ENCODE measurements at regions not wholly inside any gene's neighbourhood (a gene's known extent, or its start where the extent isn't known, plus 50 kb on each side); places are given as distances from the start of the nearest gene placed in this dataset.

- no peak for DNase-seq (ENCODE audit: low read depth, low spot score)
Measured at GRCh38 chr6:134508862-134509498, 191.1 kb upstream of the SGK1 start.

DNA sequence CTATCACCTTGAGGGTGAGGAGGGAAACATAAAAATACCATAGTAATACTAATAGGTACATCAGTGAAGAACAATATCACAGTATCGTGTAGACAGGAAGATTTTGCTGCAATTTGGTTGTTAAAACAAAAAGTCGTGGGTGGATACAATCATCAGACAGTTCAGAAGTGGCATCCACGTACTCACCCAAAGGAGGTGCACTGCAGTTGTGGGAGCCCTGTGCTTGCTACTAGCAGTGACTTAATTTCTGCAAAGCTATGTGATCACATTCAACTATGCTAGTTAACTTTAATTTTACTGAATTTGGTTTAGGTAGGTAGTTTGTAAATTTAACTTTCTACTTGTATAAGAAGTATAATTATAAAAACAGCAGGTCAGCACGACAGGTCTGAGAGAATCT lies 188.2 kb upstream of the SGK1 start:
- DNase-seq (ENCODE audit: low read depth, low spot score): no peak

DNA sequence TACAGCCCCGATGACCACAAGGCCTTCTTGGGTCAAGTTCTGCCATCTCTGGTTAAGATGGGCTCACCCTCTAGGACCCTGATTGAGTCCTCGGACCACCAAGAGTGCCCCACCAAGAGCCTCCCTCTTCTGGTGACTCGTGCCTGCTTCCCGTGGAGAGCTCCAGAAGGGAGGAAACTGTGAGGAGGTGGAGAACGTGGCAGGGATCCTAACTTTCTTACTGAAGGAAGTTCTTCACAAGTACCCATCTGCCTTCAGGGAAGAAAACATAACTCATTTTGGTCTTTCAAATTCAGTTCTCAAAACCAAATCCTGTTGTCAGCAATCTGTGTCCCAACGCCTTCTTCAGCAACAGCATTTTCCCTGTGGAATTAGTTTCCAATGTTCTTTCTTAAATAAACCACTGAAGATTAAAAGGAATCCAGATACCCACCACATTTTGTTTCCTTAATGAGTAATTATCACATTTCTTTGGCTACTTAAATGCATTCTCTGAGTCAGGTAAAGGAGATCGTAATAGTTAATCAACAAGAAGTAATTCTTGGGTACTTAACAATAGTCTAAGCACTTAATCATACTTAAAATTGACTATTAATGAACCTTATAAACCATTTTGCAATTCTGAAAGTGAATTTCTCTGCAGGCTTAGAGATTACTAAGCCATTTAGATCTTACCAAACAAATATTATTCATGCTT lies 185.8 kb upstream of the SGK1 start:
- no peak for DNase-seq (ENCODE audit: low read depth, low spot score)

DNA sequence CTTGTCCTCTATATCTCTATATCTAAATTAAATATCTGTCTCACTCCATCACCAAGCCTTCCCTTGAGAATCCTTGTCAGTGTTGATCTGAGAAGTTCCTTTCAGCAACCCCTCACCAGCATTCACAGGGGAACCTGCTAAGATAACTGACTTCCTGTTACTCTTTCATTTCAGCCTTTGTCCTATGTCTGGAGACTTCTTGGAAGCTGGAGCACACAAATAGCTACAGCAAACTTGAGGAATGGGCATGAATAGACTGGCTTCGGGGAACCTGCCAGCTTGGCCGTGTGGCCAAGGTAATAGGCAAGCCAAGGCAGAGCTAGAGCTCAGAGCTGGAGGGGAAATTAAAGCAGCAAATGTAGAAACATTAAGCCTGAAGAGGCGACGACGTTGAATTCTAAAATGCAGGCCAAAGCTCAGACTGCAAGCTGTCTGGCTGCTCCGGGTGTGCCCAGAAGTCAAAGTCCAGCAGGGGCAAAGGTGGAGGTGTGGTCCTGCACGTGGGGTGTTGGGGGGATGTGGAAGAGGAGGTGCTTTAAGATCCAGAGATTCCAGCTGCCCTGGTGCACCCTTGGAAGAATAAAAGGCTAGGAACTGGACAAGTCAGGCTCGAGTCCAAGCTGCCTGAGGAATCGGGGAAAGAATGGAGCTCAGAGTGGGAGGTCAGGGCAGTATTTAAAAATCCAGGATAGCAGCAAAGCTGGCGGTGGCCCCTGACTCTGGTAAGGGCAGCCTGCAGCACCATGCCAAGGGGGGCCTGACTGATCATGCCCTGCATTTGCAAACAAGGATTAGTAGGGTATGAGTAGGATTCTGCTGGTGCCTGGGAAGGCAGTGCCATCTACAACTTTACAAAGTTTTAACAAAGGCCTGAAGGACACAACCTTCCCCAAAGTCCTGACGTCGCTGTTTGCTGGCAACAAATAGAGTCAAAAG lies 185.0 kb upstream of the SGK1 start:
- DNase-seq (ENCODE audit: low read depth, low spot score): no peak

DNA sequence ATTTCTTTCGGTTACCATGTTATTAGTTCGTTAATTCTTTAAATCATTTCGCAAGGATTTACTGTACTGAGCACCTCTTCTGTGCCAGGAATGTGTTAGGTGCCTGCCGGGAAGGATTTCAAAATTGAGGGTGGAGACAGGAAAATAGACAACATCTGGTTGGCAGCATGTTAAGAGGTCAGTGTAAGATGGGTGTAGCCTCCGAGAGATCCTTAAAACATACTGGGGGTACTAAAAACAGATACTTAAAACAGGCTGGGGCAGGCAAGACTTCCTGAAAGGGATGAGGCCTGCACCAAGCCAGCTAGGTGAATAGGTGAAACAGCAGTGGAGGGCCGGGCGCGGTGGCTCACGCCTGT lies 178.0 kb upstream of the SGK1 start:
- no peak for DNase-seq (ENCODE audit: low read depth, low spot score)

DNA sequence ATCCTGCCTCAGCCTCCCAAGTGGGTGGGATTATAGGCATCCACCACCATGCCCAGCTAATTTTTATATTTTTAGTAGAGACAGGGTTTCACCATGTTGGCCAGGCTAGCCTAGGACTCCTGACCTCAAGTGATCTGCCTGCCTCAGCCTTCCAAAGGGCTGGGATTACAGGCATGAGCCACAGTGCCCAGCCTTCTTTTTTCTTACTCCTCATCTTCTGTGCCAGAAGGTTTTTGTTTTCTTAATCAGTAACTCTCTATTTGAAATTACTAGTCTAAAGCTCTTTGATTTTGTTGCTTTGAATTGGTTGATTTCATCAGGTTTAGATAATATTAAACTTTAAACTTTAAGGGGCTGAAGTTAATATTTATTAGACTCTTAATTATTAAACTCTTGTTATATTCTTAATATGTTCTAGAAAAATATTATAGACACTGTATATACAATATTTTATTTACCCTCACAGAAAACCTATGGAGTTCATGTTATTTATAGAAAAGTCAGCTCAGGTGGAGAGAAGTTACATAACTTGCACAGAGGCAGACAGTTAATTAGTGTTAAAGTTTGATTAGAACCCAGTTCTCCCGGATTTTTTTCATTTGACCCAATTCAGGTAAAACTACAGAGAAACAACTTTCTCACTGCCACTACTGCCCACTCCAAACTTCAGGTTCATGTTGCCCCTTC lies 177.4 kb upstream of the SGK1 start:
- DNase-seq (ENCODE audit: low read depth, low spot score): no peak

GRCh38 chr6:134493789-134494188 lies 175.9 kb upstream of the SGK1 start:
- DNase-seq (ENCODE audit: low read depth, low spot score): no peak

- DNase-seq (ENCODE audit: low read depth, low spot score): no peak
Measured at GRCh38 chr6:134491477-134491876, 173.6 kb upstream of the SGK1 start.

DNA sequence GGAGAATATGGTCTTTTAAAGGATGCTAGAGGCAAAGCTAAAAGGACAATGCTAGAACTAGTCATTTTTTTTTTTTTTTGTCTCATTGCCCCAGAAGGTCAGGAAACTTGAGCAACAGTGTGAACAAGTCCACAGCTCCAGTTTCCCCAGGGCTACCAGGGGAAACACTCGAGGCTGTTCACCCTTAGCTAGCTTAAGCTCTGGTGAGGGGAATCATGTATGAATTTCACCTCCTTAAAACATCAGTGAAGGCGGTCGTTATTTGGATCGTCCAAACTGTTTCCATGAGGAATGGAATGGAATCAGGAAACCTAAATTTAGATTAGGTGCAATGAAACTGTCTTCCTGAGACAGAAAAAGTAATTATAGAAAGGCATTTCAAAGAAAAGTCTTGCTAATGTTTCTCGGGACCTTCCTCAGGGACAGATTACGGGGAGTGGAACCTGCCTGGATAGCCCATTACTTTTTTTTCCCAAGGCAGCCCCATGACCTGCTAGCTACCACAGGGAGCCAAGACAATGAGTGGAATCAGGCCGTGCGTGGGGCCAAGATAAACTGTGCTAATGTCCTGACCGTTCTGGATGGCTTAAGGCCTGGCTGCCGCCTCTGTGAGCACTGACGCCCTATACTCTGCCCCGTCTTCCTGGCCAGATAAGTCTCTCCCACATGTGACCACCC lies 164.8 kb upstream of the SGK1 start:
- DNase-seq (ENCODE audit: low read depth, low spot score): no peak

DNA sequence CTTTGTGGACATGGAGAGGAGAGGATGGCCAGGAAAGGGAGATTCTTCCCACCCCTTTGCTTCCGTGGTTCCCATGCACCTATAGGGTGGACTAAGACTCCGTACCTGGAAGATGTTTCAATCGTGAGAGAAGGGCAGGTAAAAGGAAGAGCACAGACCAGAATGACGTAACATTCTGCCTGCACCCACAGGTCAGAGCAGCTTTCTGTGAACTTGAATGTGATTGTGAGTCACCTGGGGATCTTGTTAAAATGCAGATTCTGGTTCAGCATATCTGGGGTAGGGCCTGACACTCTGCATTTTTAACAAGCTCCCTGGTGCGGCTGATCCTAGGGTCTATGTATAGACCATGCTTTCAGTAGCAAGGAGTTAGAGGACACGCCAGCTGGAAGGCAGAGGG lies 164.1 kb upstream of the SGK1 start:
- DNase-seq (ENCODE audit: low read depth, low spot score): no peak

DNA sequence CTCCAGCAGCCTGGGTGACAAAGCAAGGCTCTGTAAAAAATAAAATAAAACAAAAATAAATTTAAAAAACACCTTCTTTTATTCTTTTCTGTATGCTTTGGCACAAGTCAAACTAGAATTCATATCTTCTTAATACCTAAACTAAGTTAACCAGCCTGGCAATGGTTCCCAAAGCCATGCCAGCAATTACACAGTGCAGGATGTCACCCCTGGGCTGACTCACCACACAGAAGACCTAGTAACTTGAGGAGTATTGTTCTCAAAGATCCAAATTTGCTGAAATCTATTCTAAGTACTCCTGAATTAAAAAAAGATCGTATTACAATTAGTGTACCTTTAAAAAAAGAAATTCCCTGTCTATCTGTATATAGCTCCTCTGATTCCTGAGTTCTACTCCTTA lies 162.7 kb upstream of the SGK1 start:
- DNase-seq (ENCODE audit: low read depth, low spot score): no peak

GRCh38 chr6:134478764-134479399 lies 161.0 kb upstream of the SGK1 start:
- no peak for DNase-seq (ENCODE audit: low read depth, low spot score)

- DNase-seq (ENCODE audit: low read depth, low spot score): no peak
Measured at GRCh38 chr6:134477991-134478635, 160.2 kb upstream of the SGK1 start.

DNA sequence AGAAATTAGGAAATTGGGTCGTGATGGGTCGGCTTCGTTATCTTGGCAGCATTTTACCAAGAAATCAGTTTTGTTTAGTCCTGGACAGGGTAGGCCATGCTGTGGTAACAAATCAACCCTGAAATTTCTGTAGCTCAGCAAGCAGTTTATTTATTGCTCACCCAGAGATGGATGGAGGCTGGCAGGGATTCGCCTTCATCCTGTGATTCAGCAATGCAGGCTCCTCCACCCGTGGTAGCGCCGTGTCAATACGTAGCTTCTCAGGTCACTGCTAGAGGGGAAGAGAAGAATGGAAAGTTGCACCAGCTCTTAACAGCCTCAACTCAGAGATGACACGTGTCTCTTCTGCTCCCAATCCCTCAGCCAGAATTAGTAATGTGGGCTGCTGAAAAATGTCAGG lies 157.0 kb upstream of the SGK1 start:
- DNase-seq (ENCODE audit: low read depth, low spot score): no peak

- DNase-seq (ENCODE audit: low read depth, low spot score): no peak
Measured at GRCh38 chr6:134472661-134473060, 154.7 kb upstream of the SGK1 start.

DNA sequence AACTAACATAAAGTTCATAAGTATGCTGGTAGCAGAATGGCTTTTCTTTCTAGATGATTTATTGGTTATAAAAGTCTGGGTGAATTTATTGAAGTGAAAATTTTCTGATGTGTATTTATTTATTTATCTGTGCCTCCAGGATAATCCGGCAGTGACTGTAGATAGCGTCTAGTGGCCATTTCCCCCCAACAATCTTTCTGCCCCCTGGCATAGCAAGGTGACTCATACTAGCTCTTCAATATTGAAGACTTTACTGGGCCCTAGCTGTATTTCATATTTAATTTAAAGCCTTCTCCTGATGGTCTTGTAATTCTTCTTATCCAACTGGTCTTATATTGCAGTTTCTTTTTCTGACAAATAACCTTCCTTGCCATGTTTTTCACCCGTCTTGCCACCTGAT lies 154.1 kb upstream of the SGK1 start:
- no peak for DNase-seq (ENCODE audit: low read depth, low spot score)

DNA sequence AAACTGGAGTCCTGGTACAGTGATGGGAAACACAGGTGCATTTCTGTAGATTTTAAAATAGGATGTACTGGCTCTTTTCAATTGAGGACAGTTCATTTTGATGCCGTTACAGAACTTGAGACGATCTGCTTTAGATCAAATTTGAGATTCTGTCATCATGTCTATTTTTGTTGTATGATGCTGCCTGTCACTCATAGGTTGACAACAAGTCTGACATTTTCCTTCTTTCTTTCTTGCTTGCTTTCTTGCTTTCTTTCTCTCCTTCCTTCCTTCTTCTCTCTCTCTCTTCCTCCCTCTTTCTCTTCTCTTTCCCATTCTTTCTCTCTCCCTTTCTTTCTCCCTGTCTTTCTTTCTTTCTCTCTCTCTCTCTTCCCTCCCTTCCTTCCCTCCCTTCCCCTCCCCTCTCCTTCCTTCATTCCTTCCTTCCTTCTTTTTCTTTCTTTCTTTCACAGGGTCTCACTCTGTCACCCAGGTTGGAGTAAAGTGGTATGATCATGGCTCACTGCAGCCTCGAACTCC lies 152.6 kb upstream of the SGK1 start:
- DNase-seq (ENCODE audit: low read depth, low spot score): no peak

DNA sequence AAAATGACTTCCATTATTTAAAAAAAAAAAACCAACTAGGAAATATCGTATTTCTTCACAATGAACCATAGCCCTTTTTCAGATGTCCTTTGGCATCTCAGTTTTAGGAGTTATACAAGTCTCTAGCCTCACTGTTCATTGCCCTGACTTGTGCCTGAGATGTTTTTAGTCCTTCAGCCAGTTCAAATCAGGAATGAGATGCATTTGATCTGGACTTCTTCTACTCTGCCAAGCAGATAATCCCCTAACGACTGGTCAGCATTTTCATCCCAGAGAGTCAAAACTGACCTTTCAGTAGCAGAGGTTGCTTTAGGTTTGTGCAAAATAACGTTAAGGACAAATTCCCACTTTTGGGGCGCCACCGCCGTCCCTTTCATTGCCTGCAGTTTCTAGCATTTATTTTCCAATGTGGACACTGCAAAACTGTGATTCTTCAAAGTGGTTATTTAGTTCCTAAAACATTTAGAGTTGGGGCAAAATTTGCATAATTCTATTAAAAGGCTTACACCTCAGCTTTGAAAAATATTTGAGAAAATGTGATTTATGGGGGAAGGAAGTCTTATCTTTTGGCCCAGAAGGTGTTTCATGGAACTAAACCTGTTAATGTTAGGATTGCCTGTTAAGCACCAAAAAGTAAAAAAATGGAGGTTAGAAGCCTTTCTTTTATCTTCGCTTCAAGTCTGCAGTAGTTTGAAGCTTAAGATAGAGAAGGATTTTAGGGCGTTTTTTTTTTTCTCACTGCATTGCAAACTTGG lies 152.0 kb upstream of the SGK1 start:
- DNase-seq (ENCODE audit: low read depth, low spot score): no peak

DNA sequence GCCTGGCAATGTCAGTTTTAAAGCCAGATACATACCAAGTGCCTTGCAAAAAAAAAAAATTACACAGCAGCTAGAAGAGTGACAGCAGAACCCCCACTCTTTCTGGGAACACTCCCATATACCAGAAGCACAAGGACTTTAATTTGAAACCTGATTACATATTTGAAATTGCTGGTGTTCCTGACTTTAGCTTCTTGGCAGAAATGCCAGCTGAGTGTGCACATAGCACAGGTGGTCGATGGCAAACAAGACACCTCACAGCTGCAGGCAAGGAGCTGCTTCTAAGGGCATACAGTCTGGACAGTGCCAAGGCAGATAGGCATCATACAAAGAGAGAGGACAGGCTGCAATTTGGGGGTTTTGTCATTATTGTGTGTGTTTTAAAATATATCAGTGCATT lies 150.7 kb upstream of the SGK1 start:
- no peak for DNase-seq (ENCODE audit: low read depth, low spot score)

DNA sequence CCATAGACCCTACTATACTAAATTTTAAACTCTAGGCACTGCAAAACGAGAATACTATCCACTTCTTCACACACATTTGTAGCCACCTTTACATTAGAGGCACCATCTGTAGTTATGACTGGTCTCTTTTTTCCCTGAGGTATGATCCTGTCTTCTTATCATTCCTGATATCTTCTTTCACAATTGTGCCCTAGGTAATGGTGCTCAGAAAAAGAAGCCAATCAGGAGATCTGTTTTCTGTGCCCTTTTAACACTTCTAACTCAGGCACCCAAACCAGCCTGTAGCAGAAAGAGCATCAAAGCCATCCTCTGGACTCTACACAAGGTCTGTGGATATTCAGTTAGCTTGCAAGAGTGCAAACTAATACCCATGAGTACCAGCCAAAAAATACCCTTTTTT lies 149.7 kb upstream of the SGK1 start:
- no peak for DNase-seq (ENCODE audit: low read depth, low spot score)

Data from smooth muscle cell of the brain vasculature (primary cell).